GM21717 (cell line): ENCODE measurements at regions not wholly inside any gene's neighbourhood (a gene's known extent, or its start where the extent isn't known, plus 50 kb on each side); places are given as distances from the start of the nearest gene placed in this dataset.
"Not testable (repeated sequence)": the region's sequence is repeated elsewhere in the genome, so short reads cannot be mapped to it uniquely, and the experiment has no call there.

Experiments
- ATAC-seq: cut with Tn5 transposase; IDR thresholded peaks from one replicate; pipeline ENCODE4 v1.9.1; 2021; ENCODE audit warnings: mild to moderate bottlenecking, moderate library complexity; ENCODE audit not compliant: unreplicated experiment

DNA sequence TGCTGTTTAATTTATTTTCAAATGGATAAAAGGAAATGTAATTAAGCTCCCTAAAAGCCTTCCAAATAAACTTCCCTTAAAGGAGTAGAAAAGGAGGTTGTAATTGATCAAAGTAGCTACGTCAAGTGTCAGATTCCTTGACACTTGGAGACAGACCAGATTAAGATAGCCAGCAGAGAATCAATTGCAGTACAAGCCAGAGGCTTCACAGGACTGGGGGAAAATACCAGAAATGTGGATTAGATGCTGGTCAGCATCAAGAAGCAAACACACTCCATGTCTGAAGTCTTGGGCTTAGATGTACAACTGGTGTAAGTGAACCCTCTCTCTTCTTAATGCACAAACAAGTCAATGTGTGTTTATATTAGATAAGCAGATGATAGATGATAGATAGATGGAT lies 184.9 kb upstream of the TAS2R1 start:
- no peak for ATAC-seq

DNA sequence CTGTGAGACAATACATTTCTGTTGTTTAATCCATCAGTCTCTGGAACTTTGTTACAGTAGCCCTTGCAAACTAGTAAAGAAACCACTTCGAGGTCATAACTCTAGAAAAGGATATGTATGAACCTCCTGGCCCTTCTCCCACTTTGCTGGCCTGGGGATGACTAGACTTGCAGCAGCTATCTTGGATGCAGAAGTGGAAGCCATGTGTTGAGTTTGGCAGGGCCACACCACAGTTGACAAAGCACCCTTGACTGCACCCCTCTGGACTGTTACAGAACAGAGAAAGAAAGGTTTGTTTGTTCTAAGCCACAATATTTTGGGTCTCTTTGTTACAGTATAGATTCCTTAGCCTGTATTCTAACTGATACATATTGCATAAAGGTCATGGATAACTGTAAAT lies 183.2 kb upstream of the TAS2R1 start:
- ATAC-seq = no peak

DNA sequence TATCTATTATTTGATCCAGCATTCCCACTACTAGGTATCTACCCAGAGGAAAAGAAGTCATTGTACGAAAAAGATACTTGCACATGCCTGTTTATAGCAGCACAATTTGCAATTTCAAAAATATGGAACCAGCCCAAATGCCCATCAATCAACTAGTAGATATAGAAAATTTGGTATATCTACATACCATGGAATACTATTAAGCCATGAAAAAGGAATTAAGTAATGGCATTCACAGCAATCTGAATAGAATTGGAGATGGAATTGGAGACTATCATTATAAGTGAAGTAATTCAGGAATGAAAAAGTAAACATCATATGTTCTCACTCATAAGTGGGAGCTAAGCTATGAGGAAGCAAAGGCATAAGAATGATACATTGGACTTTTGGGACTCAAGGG lies 177.2 kb upstream of the TAS2R1 start:
- not testable (repeated sequence) for ATAC-seq

DNA sequence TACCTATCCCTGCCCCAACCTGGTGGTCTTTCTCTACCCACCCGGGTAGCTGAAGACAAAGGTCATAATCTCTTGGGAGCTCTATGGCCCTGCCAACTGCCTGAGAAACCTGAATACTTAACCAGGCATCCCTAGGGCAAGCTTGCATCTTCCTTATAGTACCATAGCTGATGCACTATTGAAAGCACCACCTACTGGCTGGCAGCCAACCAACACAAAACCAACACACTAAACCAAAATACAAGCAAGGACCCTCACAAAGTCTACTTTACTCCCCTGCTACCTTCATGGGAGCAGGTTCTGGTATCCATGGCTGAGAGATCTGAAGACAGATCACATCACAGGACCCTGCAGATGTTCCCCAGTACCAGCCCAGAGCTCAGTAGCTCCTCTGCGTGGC lies 171.8 kb upstream of the TAS2R1 start:
- ATAC-seq = no peak

DNA sequence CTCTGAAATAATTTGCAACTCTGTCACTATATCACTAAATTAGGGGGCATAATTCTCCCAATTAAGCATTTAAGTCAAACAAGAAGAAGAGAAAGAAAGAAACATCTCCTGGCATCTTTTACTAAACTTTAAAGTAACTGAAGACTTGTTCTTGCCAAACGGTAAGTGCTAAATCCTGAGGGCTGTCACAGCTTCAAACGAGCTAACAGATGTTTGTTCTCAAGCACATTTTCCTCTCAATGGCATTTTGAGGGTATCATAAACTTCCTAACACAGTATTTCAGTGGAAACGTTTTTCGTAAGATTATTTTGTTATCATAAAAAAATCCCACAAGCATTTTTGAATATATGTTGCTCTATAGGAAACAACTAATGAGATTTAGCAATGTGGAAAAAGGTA lies 169.5 kb upstream of the TAS2R1 start:
- ATAC-seq = no peak

GRCh38 chr5:9790276-9790675 lies 160.1 kb upstream of the TAS2R1 start:
- ATAC-seq = no peak

DNA sequence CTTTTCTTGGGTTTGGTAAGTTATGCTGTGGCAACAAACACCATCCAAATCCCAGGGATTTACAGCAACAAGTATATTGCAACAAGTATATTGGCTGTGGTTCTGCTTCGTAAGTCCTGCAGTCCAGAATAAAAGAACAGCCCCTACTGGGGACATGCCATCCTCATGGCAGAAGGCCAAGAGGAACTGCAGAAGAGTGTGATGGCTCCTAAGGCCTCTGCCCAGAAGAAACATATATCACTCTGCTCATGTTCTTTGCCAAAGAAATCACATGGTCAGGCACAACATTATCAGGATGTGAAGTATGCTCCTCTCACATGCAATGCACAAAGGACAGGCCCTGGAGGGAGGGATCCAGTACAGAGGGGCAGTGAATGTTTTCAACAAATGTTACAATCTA lies 159.6 kb upstream of the TAS2R1 start:
- ATAC-seq = no peak

DNA sequence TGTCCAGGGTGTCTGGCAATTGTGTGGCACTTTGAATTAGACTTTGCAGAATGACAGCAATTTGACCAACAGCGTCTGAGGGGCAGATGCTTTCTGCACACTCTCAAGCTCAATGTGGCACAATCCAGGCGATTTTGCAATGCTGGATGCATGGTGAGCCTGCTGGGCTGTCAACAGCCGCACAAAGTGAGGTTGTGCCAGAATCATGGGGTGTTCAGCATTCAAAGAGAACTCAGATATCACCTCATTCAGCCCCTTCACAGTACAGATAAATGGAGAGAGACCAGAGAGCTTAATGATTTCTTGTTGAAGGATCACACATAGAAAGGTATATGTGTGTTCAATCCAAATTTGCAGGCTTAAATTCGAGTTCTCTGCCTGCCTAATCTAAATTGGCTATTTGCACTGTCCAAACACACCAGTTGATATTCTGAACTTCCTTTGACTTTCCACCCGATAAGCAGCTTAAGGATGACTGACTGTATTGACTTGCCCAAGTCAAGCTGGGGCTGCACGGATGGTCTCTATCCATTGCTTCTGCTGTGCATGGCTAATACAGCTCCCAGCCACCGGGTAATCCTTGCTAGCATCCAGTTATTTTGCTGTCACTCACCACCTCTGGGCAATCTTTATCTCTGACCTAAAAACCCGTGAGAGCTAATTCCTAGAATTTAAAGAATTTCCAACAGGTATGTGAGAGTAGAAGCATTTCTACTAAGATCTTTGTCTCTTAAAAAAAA lies 157.9 kb upstream of the TAS2R1 start:
- ATAC-seq = no peak

- ATAC-seq = no peak
Measured at GRCh38 chr5:9786380-9787360, 156.5 kb upstream of the TAS2R1 start.

- no peak for ATAC-seq
Measured at GRCh38 chr5:9785751-9786150, 155.6 kb upstream of the TAS2R1 start.

GRCh38 chr5:9784231-9784630 lies 154.1 kb upstream of the TAS2R1 start:
- no peak for ATAC-seq

DNA sequence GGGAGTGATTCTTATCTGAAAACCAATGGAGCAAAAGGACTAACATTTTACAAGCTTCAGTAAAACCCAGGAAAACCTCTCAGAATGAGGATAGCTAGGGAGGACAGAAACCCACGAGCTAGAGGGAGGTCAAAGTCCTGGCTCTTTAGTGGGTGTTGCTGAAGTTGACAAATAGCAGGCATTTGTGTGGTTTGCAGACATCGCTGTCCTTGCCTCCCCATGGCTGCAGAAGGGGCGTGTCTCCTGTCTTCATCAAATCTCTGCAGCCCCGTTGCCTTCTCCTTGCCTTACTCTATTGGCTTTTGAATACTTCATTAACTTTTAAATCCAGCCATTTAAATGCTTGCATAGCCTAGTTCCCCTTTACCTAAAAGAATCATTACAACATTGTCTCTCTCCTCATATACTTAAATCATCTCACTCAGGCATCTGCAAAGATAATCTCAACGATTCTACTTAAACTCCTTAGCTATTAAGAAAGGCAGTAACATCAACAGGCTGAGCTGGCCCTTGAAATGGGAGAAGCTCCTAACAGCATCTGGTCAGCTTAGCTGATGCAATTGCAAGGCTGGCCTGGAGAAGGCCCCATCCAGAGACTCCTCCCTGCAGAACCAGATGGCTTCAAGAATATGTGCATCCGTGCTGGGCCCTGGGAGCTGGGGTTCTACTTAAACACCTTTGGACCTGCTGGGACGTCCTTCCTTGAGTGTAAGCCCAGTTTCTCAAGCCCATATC lies 152.8 kb upstream of the TAS2R1 start:
- ATAC-seq = no peak

GRCh38 chr5:9781890-9782289 lies 151.7 kb upstream of the TAS2R1 start:
- ATAC-seq = no peak

DNA sequence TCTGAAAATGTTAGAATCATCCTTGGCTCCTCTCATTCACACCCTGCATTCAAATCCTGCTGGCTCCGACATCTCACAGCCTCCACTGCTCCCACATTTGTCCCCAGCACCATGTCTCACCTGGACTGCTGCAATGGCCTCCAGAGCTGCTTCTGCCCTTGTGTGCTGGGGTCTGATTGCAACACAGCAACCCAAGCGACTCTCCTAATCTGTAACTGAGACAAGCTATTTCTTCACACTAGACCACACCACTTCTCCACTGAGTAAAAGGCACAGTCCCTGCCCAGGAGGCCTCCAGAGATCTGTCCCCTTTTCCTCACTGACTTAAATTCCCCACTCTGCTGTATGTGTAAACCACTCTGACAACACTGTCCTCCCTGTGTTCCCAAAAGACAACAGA lies 151.1 kb upstream of the TAS2R1 start:
- ATAC-seq = no peak

GRCh38 chr5:9780501-9780900 lies 150.3 kb upstream of the TAS2R1 start:
- ATAC-seq = no peak

DNA sequence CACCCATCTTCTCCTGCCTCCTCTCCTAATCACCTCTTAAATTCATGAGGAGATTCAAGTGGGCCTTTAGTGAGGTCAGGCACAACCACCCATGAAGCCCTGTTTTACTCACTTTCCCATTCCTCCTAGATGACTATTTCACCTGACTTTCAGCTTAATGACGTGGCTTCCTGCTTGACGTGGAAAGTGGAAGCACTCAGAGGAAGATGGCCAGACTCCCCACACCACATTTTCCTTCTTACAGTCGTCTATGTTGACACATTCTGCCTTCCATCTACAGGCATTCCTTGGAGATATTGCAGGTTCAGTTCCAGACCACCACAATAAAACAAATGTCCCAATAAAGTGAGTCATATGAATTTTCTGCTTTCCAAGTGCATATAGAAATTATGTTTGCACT lies 146.4 kb upstream of the TAS2R1 start:
- ATAC-seq = no peak

DNA sequence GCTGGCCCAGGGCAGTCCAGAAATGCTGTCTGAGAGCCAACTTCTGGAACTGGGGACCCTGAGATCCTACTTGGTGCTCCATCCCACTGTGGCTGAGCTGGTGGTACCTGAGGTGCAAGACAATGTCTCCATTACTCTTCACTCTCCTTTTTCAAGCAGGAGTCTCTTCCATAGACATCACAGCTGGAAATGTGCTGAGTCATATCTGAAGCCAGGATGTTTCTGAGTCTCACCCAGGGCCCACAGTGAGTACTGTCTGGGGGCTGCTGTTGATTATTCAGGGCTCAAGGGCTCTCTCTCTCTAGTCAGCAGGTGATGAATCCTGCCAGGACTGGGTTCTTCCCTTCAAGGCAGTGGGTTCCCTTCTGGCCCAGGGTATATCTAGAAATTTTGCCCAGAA lies 145.2 kb upstream of the TAS2R1 start:
- ATAC-seq = no peak

- ATAC-seq = no peak
Measured at GRCh38 chr5:9774472-9775079, 144.4 kb upstream of the TAS2R1 start.

DNA sequence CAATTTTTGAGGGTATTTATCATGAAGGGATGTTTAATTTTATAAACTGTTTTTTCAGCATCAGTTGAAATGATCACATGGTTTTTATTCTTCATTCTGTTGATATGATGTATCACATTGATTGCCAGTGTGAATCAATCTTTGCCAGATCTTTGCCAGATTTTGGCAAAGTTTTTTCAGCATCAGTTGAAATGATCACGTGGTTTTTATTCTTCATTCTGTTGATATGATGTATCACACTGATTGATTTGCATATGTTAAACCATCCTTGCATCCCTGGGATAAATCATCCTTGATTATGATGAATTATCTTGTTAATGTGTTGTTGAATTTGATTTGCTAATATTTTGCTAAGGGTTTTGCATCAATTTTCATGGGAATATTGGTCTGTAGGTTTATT lies 140.9 kb upstream of the TAS2R1 start:
- ATAC-seq = no peak

- no peak for ATAC-seq
Measured at GRCh38 chr5:9766581-9766980, 136.4 kb upstream of the TAS2R1 start.
